ENCODE measurements at regions not wholly inside any gene's neighbourhood (a gene's known extent, or its start where the extent isn't known, plus 50 kb on each side); places are given as distances from the start of the nearest gene placed in this dataset.

DNA sequence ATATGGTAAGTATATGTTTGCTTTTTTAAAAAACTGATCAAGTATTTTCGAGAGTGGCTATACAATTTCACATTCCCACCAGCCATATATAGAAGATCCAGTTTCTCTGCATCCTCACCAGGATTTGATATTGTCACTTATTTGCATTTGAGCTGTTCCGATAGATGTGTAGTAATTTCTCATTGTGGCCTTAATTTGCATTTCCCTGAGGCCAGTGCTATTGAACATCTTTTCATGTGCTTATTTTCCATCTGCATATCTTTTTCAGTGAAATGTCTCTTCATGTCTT lies 72.9 kb upstream of the VASH1 start:
- POLR2A ChIA-PET, result no interaction called here
- peaks cover 7% of the 10 kb centered on the region for H3K9me3 Mint-ChIP-seq
- no peaks in the 10 kb centered on the region for H3K36me3 Mint-ChIP-seq
- no peak for ATAC-seq (ENCODE audit: low read depth)
- no peaks in the 10 kb centered on the region for H3K4me1 Mint-ChIP-seq
- DNase-seq, result no peak
- no peak overlapping the region for H3K4me3 Mint-ChIP-seq
- peaks cover 18% of the 10 kb centered on the region for H3K27me3 Mint-ChIP-seq
- H3K27ac Mint-ChIP-seq, result no peak overlapping the region

GRCh38 chr14:76690502-76691105 lies 70.7 kb upstream of the VASH1 start:
- H3K36me3 Mint-ChIP-seq, result no peaks in the 10 kb centered on the region
- H3K27me3 Mint-ChIP-seq, result peaks cover 9% of the 10 kb centered on the region
- DNase-seq (no peak), ATAC-seq (ENCODE audit: low read depth) (no peak)
- H3K27ac Mint-ChIP-seq, result no peak overlapping the region
- H3K4me3 Mint-ChIP-seq, result no peak overlapping the region
- peaks cover 7% of the 10 kb centered on the region for H3K9me3 Mint-ChIP-seq
- POLR2A ChIA-PET, result no interaction called here
- no peaks in the 10 kb centered on the region for H3K4me1 Mint-ChIP-seq

- no peaks in the 10 kb centered on the region for H3K9me3 Mint-ChIP-seq
- POLR2A ChIA-PET, result no interaction called here
- DNase-seq (no peak), ATAC-seq (ENCODE audit: low read depth) (no peak)
- no peaks in the 10 kb centered on the region for H3K4me1 Mint-ChIP-seq
- H3K27ac Mint-ChIP-seq, result no peak overlapping the region
- peaks cover 5% of the 10 kb centered on the region for H3K27me3 Mint-ChIP-seq
- no peaks in the 10 kb centered on the region for H3K36me3 Mint-ChIP-seq
- H3K4me3 Mint-ChIP-seq, result no peak overlapping the region
Observed at GRCh38 chr14:76694106-76694505, 67.2 kb upstream of the VASH1 start.

DNA sequence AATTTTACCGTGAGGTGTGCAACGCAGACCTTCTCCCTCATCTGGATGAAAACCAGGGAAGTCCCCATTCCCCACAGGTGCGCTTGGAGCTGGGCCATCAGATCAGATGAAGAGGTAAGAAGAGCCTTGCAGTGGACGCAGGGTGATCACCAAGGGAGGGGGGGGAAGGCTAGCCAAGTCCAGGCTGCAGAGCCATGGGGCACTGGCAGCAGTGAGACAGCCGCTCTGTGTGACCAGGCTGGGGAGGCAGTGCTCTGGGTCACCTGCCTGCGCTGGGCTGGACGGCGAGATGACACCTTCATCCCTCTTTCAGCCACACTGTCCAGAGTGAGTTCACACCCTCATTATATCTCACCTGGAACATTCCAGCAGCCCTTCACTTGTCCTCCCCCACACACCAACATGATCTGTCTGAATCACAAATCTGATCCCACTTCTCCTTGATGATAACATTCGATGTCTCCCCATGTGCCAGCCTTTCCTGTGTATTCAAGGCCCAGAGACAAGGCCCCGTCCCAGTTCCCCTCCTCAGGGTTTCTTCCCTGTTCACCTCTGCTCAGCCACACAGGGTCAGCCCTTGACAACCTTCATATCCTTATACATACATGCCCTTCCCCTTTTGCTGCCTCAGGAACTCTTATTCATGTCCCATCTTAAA lies 65.9 kb upstream of the VASH1 start:
- POLR2A ChIA-PET, result no interaction called here
- no peak overlapping the region for H3K4me3 Mint-ChIP-seq
- ATAC-seq (ENCODE audit: low read depth), result no peak
- no peaks in the 10 kb centered on the region for H3K4me1 Mint-ChIP-seq
- DNase-seq, result no peak
- H3K27ac Mint-ChIP-seq, result no peak overlapping the region
- no peaks in the 10 kb centered on the region for H3K9me3 Mint-ChIP-seq
- H3K27me3 Mint-ChIP-seq, result peaks cover 5% of the 10 kb centered on the region
- no peaks in the 10 kb centered on the region for H3K36me3 Mint-ChIP-seq

DNA sequence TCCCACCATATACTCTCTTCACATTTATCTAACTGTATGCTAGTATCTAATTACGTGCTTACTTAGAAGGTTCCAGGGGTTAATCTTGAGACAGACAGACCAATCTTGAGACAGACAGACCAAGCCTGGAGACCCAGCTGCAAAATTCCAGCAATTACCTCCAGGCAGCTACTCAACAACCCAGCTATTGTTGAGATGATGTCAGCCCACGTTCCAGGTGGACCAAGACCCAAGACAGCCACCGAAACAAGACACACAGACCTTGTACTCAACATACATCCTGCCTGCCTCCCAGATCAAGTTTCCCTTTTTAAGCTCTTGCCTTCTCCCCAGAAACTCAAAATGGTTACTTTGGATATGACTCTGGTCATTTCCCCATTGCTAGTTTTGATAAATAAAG lies 64.9 kb upstream of the VASH1 start:
- no peak for ATAC-seq (ENCODE audit: low read depth)
- no peaks in the 10 kb centered on the region for H3K4me1 Mint-ChIP-seq

DNA sequence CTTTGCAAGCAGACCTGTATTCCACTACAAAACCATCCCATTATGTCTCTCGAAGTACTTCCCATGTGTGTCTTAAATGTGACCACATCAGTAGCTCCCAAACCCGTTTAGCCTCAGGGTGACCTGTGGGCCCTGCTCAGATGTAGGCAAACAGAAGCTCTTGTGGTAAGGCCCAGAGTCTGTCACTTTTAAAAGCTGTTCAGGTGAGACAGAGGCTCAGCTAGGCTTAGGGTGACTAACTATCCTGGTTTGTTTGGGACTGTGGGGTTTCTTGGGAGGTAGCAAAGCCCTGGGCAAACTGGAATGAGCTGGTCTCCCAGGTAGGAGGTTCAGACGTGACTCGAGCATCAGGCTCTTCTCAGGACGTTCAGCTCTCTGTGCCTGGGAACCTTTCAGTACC lies 64.5 kb upstream of the VASH1 start:
- Mint-ChIP-seq H3K27me3 (peaks cover 5% of the 10 kb centered on the region), H3K9me3 (no peaks in the 10 kb centered on the region), H3K36me3 (no peaks in the 10 kb centered on the region), H3K27ac (no peak overlapping the region), H3K4me1 (no peaks in the 10 kb centered on the region), H3K4me3 (no peak overlapping the region)
- POLR2A ChIA-PET, result no interaction called here
- DNase-seq (no peak), ATAC-seq (ENCODE audit: low read depth) (no peak)

More for the DNA sequence above, 64.9 kb upstream of the VASH1 start:
- POLR2A ChIA-PET, result no interaction called here
- Mint-ChIP-seq H3K27ac (no peak overlapping the region), H3K36me3 (no peaks in the 10 kb centered on the region), H3K9me3 (no peaks in the 10 kb centered on the region), H3K27me3 (peaks cover 5% of the 10 kb centered on the region), H3K4me3 (no peak overlapping the region)
- DNase-seq, result no peak

- Mint-ChIP-seq H3K4me3 (no peak overlapping the region), H3K27me3 (peaks cover 5% of the 10 kb centered on the region), H3K9me3 (no peaks in the 10 kb centered on the region), H3K27ac (no peak overlapping the region), H3K4me1 (no peaks in the 10 kb centered on the region), H3K36me3 (no peaks in the 10 kb centered on the region)
- DNase-seq (no peak), ATAC-seq (ENCODE audit: low read depth) (no peak)
- POLR2A ChIA-PET, result no interaction called here
Observed at GRCh38 chr14:76697246-76697905, 63.9 kb upstream of the VASH1 start.

GRCh38 chr14:76698191-76698590 lies 63.1 kb upstream of the VASH1 start:
- POLR2A ChIA-PET, result no interaction called here
- ATAC-seq (ENCODE audit: low read depth) (no peak), DNase-seq (no peak)
- Mint-ChIP-seq H3K4me3 (no peak overlapping the region), H3K9me3 (no peaks in the 10 kb centered on the region), H3K27me3 (peaks cover 5% of the 10 kb centered on the region), H3K4me1 (no peaks in the 10 kb centered on the region), H3K36me3 (no peaks in the 10 kb centered on the region), H3K27ac (no peak overlapping the region)

- Mint-ChIP-seq H3K4me3 (no peak overlapping the region), H3K36me3 (no peaks in the 10 kb centered on the region), H3K27me3 (peaks cover 5% of the 10 kb centered on the region), H3K9me3 (no peaks in the 10 kb centered on the region), H3K27ac (no peak overlapping the region), H3K4me1 (no peaks in the 10 kb centered on the region)
- POLR2A ChIA-PET, result no interaction called here
- DNase-seq (no peak), ATAC-seq (ENCODE audit: low read depth) (no peak)
Observed at GRCh38 chr14:76698631-76699030, 62.6 kb upstream of the VASH1 start.

DNA sequence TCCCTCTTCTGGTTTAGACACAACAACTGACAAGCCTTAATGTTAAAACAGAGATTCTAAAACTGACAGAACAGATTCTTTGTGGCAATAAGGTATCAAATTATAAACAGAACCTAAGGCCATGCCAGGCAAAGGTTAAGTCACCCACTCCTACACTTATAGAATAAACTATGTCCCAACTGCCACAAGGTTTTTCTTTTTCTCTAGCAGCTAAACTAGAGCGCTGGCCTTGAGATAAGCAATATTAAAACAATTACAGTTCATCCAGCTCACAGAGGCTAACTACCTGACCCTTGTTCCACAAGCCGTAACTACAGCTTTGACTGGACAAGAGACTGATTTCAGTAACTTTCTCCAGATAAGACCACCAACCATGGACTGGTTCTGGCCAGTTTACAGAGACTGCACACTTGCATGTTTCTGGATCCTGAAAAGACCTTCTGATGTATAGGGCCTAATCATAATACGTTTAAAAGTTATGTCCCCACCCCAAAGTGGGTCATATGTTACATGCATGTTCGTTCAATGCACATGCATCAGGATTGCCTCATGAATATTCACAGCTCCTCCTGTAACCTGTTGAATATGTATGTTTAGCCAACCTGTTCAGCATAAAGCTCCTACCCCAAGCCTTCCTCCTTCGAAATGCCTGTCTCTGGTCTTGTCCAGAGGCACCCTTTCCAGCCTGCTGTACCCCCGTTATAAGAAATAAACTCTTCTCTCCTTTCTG lies 61.9 kb upstream of the VASH1 start:
- POLR2A ChIA-PET, result no interaction called here
- ATAC-seq (ENCODE audit: low read depth) (no peak), DNase-seq (no peak)
- peaks cover 2% of the 10 kb centered on the region for H3K27me3 Mint-ChIP-seq
- H3K4me3 Mint-ChIP-seq, result no peak overlapping the region
- no peak overlapping the region for H3K27ac Mint-ChIP-seq
- H3K36me3 Mint-ChIP-seq, result no peaks in the 10 kb centered on the region
- no peaks in the 10 kb centered on the region for H3K9me3 Mint-ChIP-seq
- no peaks in the 10 kb centered on the region for H3K4me1 Mint-ChIP-seq

DNA sequence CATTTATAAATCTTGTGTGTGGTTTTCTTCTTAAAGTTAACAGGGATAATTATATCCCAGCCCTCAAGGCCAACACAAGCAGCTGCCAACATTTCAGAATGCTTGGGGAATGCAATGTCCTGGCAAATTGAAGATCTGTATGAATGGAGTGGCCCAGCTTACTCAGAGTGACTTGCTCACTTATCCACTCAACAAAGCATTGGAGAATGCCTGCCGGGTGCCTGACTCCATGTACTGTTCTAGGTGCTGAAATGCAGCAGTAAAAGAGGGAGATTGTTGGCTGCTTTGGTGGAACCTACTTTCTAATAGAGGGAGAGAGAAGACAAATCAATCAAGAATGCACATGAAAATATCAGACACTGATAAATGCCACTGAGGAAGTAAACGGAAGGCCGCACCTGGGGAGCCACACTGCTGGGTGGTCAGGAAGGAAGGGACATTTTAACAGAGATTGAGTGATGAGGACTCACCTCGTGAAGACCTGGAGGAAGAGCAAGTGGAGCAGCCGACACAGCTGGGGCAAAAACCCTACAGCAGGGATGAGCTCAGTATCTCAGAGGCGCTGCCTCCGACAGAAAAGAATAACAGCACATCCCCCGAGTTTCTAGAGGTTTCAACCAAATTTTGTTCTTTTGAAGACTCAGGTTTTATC lies 61.2 kb upstream of the VASH1 start:
- POLR2A ChIA-PET, result no interaction called here
- Mint-ChIP-seq H3K27ac (no peak overlapping the region), H3K36me3 (no peaks in the 10 kb centered on the region), H3K27me3 (peaks cover 2% of the 10 kb centered on the region), H3K4me3 (no peak overlapping the region), H3K9me3 (no peaks in the 10 kb centered on the region), H3K4me1 (no peaks in the 10 kb centered on the region)
- DNase-seq (no peak), ATAC-seq (ENCODE audit: low read depth) (no peak)

GRCh38 chr14:76701436-76701835 lies 59.8 kb upstream of the VASH1 start:
- POLR2A ChIA-PET, result no interaction called here
- Mint-ChIP-seq H3K9me3 (no peaks in the 10 kb centered on the region), H3K4me1 (no peaks in the 10 kb centered on the region), H3K36me3 (no peaks in the 10 kb centered on the region), H3K27ac (no peak overlapping the region), H3K27me3 (no peaks in the 10 kb centered on the region), H3K4me3 (no peak overlapping the region)
- DNase-seq (no peak), ATAC-seq (ENCODE audit: low read depth) (no peak)

DNA sequence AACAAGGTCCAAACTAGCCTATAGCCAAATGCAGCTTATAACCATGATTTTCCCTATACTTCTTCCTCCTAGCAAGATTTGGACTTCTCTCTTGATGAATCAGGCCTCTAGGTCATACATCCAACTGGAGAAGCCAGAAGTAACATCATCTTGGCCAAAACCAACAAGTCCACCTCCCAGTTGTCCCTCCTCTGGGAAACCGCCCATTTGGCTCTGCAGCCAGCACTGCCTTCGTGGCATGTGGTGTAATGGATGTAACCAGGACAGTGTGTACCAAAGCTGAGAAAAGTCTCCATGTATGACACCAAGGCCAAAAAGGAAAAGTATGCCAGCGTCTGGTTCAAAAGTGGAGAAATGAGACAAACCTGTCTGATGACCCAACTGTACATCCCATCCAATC lies 59.3 kb upstream of the VASH1 start:
- DNase-seq (no peak), ATAC-seq (ENCODE audit: low read depth) (no peak)
- Mint-ChIP-seq H3K27me3 (no peaks in the 10 kb centered on the region), H3K27ac (no peak overlapping the region), H3K9me3 (no peaks in the 10 kb centered on the region), H3K4me1 (no peaks in the 10 kb centered on the region), H3K36me3 (no peaks in the 10 kb centered on the region), H3K4me3 (no peak overlapping the region)
- POLR2A ChIA-PET, result no interaction called here

- no peak overlapping the region for H3K27ac Mint-ChIP-seq
- H3K4me1 Mint-ChIP-seq, result no peaks in the 10 kb centered on the region
- no peaks in the 10 kb centered on the region for H3K9me3 Mint-ChIP-seq
Observed at GRCh38 chr14:76705214-76705613, 56.1 kb upstream of the VASH1 start.

More at GRCh38 chr14:76705214-76705613, 56.1 kb upstream of the VASH1 start:
- Mint-ChIP-seq H3K27me3 (peaks cover 1% of the 10 kb centered on the region), H3K4me3 (no peak overlapping the region), H3K36me3 (no peaks in the 10 kb centered on the region)
- DNase-seq (no peak), ATAC-seq (ENCODE audit: low read depth) (no peak)
- POLR2A ChIA-PET, result no interaction called here

Measured in activated naive CD8-positive, alpha-beta T cell treated with anti-CD3 and anti-CD28 coated beads, Interleukin-2, amount 10 ng/mL, durations not matched to agents 7 days and 5 days (primary cell).